GM21515 (cell line): ENCODE measurements at regions not wholly inside any gene's neighbourhood (a gene's known extent, or its start where the extent isn't known, plus 50 kb on each side); places are given as distances from the start of the nearest gene placed in this dataset.

ENCODE experiments used
- ATAC-seq: cut with Tn5 transposase; IDR thresholded peaks from one replicate; pipeline ENCODE4 v1.9.1; 2021; ENCODE audit not compliant: unreplicated experiment

GRCh38 chr20:39264506-39265172 lies 302.5 kb downstream of the DHX35 start:
- no peak for ATAC-seq

GRCh38 chr20:39263076-39263475 lies 300.9 kb downstream of the DHX35 start:
- no peak for ATAC-seq

- no peak for ATAC-seq
These were observed 297.7 kb downstream of the DHX35 start for GRCh38 chr20:39259808-39260207.

GRCh38 chr20:39259010-39259803 lies 297.1 kb downstream of the DHX35 start:
- no peak for ATAC-seq

- ATAC-seq, result no peak
These were observed 296.1 kb downstream of the DHX35 start for GRCh38 chr20:39258253-39258652.

- no peak for ATAC-seq
These were observed 291.1 kb downstream of the DHX35 start for GRCh38 chr20:39253051-39253755.

GRCh38 chr20:39252035-39252434 lies 289.9 kb downstream of the DHX35 start:
- ATAC-seq, result no peak

GRCh38 chr20:39249798-39250197 lies 287.7 kb downstream of the DHX35 start:
- no peak for ATAC-seq

GRCh38 chr20:39248862-39249485 lies 286.8 kb downstream of the DHX35 start:
- no peak for ATAC-seq

- no peak for ATAC-seq
These were observed 286.2 kb downstream of the DHX35 start for GRCh38 chr20:39248171-39248861.

GRCh38 chr20:39246436-39246835 lies 284.3 kb downstream of the DHX35 start:
- ATAC-seq, result no peak

- ATAC-seq, result no peak
These were observed 283.7 kb downstream of the DHX35 start for GRCh38 chr20:39245685-39246311.

GRCh38 chr20:39243962-39244361 lies 281.8 kb downstream of the DHX35 start:
- ATAC-seq, result no peak

GRCh38 chr20:39242614-39243013 lies 280.5 kb downstream of the DHX35 start:
- ATAC-seq, result no peak

- ATAC-seq, result no peak
These were observed 272.5 kb downstream of the DHX35 start for GRCh38 chr20:39234520-39235095.

GRCh38 chr20:39233755-39234154 lies 271.6 kb downstream of the DHX35 start:
- no peak for ATAC-seq

- ATAC-seq, result no peak
These were observed 265.3 kb downstream of the DHX35 start for GRCh38 chr20:39227416-39227815.

- no peak for ATAC-seq
These were observed 263.8 kb downstream of the DHX35 start for GRCh38 chr20:39225978-39226377.

GRCh38 chr20:39225536-39225935 lies 263.4 kb downstream of the DHX35 start:
- no peak for ATAC-seq

- no peak for ATAC-seq
These were observed 260.0 kb downstream of the DHX35 start for GRCh38 chr20:39222101-39222500.
